ENCODE measurements at regions not wholly inside any gene's neighbourhood (a gene's known extent, or its start where the extent isn't known, plus 50 kb on each side); places are given as distances from the start of the nearest gene placed in this dataset.

- TF ChIP-seq, protein P1, sequence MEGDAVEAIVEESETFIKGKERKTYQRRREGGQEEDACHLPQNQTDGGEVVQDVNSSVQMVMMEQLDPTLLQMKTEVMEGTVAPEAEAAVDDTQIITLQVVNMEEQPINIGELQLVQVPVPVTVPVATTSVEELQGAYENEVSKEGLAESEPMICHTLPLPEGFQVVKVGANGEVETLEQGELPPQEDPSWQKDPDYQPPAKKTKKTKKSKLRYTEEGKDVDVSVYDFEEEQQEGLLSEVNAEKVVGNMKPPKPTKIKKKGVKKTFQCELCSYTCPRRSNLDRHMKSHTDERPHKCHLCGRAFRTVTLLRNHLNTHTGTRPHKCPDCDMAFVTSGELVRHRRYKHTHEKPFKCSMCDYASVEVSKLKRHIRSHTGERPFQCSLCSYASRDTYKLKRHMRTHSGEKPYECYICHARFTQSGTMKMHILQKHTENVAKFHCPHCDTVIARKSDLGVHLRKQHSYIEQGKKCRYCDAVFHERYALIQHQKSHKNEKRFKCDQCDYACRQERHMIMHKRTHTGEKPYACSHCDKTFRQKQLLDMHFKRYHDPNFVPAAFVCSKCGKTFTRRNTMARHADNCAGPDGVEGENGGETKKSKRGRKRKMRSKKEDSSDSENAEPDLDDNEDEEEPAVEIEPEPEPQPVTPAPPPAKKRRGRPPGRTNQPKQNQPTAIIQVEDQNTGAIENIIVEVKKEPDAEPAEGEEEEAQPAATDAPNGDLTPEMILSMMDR (IDR thresholded peaks at IDR 0.05), result no peak
- no peak for TF ChIP-seq POLR2A (IDR thresholded peaks at IDR 0.05)
Measured at GRCh38 chr14:25520821-25521220, 470.9 kb upstream of the STXBP6 start.

Data from breast epithelium (tissue), 3 donors.